ENCODE measurements at regions not wholly inside any gene's neighbourhood (a gene's known extent, or its start where the extent isn't known, plus 50 kb on each side); places are given as distances from the start of the nearest gene placed in this dataset.

GRCh38 chr15:24777307-24777706 lies 101.7 kb downstream of the NPAP1 start (continued):
- TF ChIP-seq CHD7 (IDR thresholded peaks at IDR 0.05; ENCODE audit: insufficient replicate concordance, low read length) (no peak), KDM4A (IDR thresholded peaks at IDR 0.05; ENCODE audit: low read depth, low read length, severe bottlenecking) (no peak), CBX8 (IDR thresholded peaks at IDR 0.05; ENCODE audit: borderline replicate concordance, low read depth, low read length) (no peak), PHF8 (conservative IDR thresholded peaks at IDR 0.05; ENCODE audit: low read depth, low read length) (no peak), YY1 (IDR thresholded peaks at IDR 0.05; ENCODE audit: low read depth, low read length) (no peak), SRF (IDR thresholded peaks at IDR 0.05; ENCODE audit: low read depth, low read length) (no peak), SP1 (IDR thresholded peaks at IDR 0.05; ENCODE audit: low read depth, low read length) (no peak), BRCA1 (IDR thresholded peaks at IDR 0.05; ENCODE audit: low read depth, low read length) (no peak), TAF7 (optimal IDR thresholded peaks at IDR 0.05; ENCODE audit: borderline replicate concordance, low read depth, low read length) (no peak), MAFK (IDR thresholded peaks at IDR 0.05; ENCODE audit: low read depth, low read length) (no peak), NANOG (IDR thresholded peaks at IDR 0.05; ENCODE audit: insufficient read depth, low read depth, low read length, poor library complexity, severe bottlenecking) (no peak), HDAC2 (IDR thresholded peaks at IDR 0.05; ENCODE audit: borderline replicate concordance in 1 of 2, low read depth in 2 of 2, low read length in 2 of 2) (no peak)
